ENCODE measurements at regions not wholly inside any gene's neighbourhood (a gene's known extent, or its start where the extent isn't known, plus 50 kb on each side); places are given as distances from the start of the nearest gene placed in this dataset.

DNA sequence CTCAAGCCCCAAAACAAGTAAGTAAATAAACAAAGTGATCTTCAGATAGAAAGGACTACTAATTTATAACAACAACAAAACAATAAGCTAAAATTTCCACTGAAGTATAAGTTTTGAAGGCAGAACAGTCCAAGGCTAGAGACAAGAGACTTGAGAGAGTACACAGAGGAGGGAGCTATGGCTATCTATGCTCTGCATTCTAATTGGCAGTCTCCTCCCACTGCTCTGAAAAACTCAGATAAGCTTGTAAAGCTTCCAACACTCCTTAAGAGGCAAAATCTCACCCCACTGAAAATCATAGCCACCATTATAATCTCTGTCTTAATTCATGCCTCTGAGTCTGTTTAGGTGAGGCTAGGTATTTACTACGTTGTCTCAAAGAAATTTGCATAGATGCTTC, 714.6 kb upstream of the LRATD1 start:
- TF ChIP-seq, protein P1, sequence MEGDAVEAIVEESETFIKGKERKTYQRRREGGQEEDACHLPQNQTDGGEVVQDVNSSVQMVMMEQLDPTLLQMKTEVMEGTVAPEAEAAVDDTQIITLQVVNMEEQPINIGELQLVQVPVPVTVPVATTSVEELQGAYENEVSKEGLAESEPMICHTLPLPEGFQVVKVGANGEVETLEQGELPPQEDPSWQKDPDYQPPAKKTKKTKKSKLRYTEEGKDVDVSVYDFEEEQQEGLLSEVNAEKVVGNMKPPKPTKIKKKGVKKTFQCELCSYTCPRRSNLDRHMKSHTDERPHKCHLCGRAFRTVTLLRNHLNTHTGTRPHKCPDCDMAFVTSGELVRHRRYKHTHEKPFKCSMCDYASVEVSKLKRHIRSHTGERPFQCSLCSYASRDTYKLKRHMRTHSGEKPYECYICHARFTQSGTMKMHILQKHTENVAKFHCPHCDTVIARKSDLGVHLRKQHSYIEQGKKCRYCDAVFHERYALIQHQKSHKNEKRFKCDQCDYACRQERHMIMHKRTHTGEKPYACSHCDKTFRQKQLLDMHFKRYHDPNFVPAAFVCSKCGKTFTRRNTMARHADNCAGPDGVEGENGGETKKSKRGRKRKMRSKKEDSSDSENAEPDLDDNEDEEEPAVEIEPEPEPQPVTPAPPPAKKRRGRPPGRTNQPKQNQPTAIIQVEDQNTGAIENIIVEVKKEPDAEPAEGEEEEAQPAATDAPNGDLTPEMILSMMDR (IDR thresholded peaks at IDR 0.05): no peak
- no peak for TF ChIP-seq POLR2A (IDR thresholded peaks at IDR 0.05)

Measured in tibial nerve (tissue), 3 donors.